ENCODE measurements at regions not wholly inside any gene's neighbourhood (a gene's known extent, or its start where the extent isn't known, plus 50 kb on each side); places are given as distances from the start of the nearest gene placed in this dataset.

DNA sequence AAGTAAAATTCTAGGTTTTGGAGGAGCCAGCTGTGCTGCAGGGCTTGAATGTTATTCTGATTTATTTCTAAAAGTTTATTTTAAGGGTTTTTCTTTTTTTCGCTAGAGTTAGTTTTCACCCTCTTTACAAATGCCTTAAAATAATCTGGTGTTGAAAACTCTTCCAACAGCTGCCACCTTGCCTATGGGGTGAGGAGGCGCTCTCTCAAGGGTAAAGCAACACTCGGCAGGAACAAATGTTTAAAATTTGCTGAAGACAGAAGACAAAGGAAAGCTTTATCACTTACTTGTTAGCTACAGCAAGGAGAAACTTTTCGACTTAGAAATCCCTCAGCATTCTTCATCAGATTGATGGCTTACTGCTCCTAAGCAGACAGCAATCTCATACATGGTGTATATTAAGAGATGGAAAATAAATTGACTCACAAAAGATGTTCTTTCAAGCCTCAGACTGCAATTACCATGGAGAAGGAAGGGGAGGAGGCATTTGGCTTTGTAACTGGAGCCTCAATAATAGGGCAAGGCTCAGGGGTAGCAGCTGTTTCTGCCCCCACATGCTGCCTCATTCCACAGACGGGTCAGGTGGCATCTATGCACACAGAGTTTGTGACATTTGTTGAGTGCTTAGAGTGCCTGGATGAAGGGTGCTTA, 79.8 kb upstream of the RALGPS2 start:
- intact Hi-C loops (cut with micrococcal nuclease): no loop called here
- Histone ChIP-seq H3K27ac (ENCODE audit: low read depth in 1 of 2, low read length in 2 of 2) (no peak overlapping the region), H3K4me1 (ENCODE audit: control insufficient read depth in 1 of 2, insufficient read depth in 2 of 2, low read length in 2 of 2) (no peaks in the 10 kb centered on the region), H3K9ac (ENCODE audit: insufficient read depth, low read length, poor library complexity, severe bottlenecking) (no peak overlapping the region), H3K9me3 (replicated peaks in 1 of 2; ENCODE audit: control insufficient read depth in 1 of 2, insufficient read depth in 1 of 2, low read length in 2 of 2) (no peaks in the 10 kb centered on the region), H3K36me3 (replicated peaks in 1 of 2; ENCODE audit: control insufficient read depth in 1 of 2, insufficient read depth in 2 of 2, low read length in 2 of 2) (no peaks in the 10 kb centered on the region), H3K4me2 (replicated peaks; ENCODE audit: extremely low read depth, low read length, poor library complexity, severe bottlenecking) (no peak overlapping the region), H3K79me2 (ENCODE audit: insufficient read depth, low read length) (no peaks in the 10 kb centered on the region), H4K20me1 (ENCODE audit: insufficient read depth, low read length) (no peaks in the 10 kb centered on the region), H3K4me3 (replicated peaks in 1 of 3; ENCODE audit: low read depth in 2 of 3, low read length in 3 of 3) (no peak overlapping the region), H3K27me3 (ENCODE audit: control insufficient read depth in 2 of 2, insufficient read depth in 2 of 2, low read length in 2 of 2) (no peaks in the 10 kb centered on the region), H2AFZ (ENCODE audit: insufficient read depth, low read depth, low read length, poor library complexity, severe bottlenecking) (no peak overlapping the region)
- no peak for DNase-seq
- TF ChIP-seq, protein P1, sequence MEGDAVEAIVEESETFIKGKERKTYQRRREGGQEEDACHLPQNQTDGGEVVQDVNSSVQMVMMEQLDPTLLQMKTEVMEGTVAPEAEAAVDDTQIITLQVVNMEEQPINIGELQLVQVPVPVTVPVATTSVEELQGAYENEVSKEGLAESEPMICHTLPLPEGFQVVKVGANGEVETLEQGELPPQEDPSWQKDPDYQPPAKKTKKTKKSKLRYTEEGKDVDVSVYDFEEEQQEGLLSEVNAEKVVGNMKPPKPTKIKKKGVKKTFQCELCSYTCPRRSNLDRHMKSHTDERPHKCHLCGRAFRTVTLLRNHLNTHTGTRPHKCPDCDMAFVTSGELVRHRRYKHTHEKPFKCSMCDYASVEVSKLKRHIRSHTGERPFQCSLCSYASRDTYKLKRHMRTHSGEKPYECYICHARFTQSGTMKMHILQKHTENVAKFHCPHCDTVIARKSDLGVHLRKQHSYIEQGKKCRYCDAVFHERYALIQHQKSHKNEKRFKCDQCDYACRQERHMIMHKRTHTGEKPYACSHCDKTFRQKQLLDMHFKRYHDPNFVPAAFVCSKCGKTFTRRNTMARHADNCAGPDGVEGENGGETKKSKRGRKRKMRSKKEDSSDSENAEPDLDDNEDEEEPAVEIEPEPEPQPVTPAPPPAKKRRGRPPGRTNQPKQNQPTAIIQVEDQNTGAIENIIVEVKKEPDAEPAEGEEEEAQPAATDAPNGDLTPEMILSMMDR (IDR thresholded peaks at IDR 0.05): no peak
- Mint-ChIP-seq H3K36me3 (no peaks in the 10 kb centered on the region), H3K4me1 (no peaks in the 10 kb centered on the region), H3K4me3 (no peak overlapping the region), H3K9me3 (no peaks in the 10 kb centered on the region), H3K27me3 (ENCODE audit: low read depth in 3 of 3) (peaks cover 0 to 3% (median 0%) of the 10 kb centered on the region in 3 donors), H3K27ac (no peak overlapping the region)
- WGBS (ENCODE audit: insufficient coverage): no CpG with 5 or more reads among the region's 5 CpGs

DNA sequence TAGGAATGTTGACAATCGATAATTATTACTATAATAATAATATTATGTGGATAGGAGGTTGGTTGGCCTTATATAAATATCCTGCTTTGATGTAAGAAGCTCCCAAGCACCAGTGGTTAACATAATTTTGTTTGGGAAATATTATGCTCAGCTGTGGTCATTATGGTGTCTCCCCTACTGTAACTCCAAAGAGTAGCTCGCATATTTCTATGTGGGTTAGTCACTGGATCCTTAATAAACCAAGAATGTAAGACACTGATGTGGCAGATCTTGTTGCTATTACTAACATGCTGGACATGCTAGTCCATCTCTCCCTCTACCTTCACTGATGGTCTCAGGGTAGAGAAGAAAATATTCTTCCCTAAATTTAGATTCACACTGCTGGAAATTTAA, 79.2 kb upstream of the RALGPS2 start:
- H2AFZ ChIP-seq (ENCODE audit: insufficient read depth, low read depth, low read length, poor library complexity, severe bottlenecking): no peak overlapping the region
- H3K9ac ChIP-seq (ENCODE audit: insufficient read depth, low read length, poor library complexity, severe bottlenecking): no peak overlapping the region
- H3K27me3 ChIP-seq (ENCODE audit: control insufficient read depth in 2 of 2, insufficient read depth in 2 of 2, low read length in 2 of 2): no peaks in the 10 kb centered on the region
- no peaks in the 10 kb centered on the region for H3K79me2 ChIP-seq (ENCODE audit: insufficient read depth, low read length)
- intact Hi-C loops (cut with micrococcal nuclease): no loop called here
- H3K4me2 ChIP-seq (replicated peaks; ENCODE audit: extremely low read depth, low read length, poor library complexity, severe bottlenecking): no peak overlapping the region
- no peaks in the 10 kb centered on the region for H3K36me3 ChIP-seq (replicated peaks in 1 of 2; ENCODE audit: control insufficient read depth in 1 of 2, insufficient read depth in 2 of 2, low read length in 2 of 2)
- DNase-seq: no peak
- WGBS (ENCODE audit: insufficient coverage): no CpG with 5 or more reads among the region's 2 CpGs
- Mint-ChIP-seq H3K9me3 (peaks cover 0 to 2% (median 0%) of the 10 kb centered on the region in 7 donors), H3K4me3 (no peak overlapping the region), H3K27me3 (ENCODE audit: low read depth in 3 of 3) (peaks cover 0 to 3% (median 0%) of the 10 kb centered on the region in 3 donors), H3K4me1 (no peaks in the 10 kb centered on the region), H3K36me3 (no peaks in the 10 kb centered on the region), H3K27ac (no peak overlapping the region)
- TF ChIP-seq, protein P1 (IDR thresholded peaks at IDR 0.05): no peak
- H3K9me3 ChIP-seq (replicated peaks in 1 of 2; ENCODE audit: control insufficient read depth in 1 of 2, insufficient read depth in 1 of 2, low read length in 2 of 2): no peaks in the 10 kb centered on the region
- no peak overlapping the region for H3K4me3 ChIP-seq (replicated peaks in 1 of 3; ENCODE audit: low read depth in 2 of 3, low read length in 3 of 3)
- no peaks in the 10 kb centered on the region for H3K4me1 ChIP-seq (ENCODE audit: control insufficient read depth in 1 of 2, insufficient read depth in 2 of 2, low read length in 2 of 2)
- no peak overlapping the region for H3K27ac ChIP-seq (ENCODE audit: low read depth in 1 of 2, low read length in 2 of 2)
- no peaks in the 10 kb centered on the region for H4K20me1 ChIP-seq (ENCODE audit: insufficient read depth, low read length)
